ENCODE measurements at regions not wholly inside any gene's neighbourhood (a gene's known extent, or its start where the extent isn't known, plus 50 kb on each side); places are given as distances from the start of the nearest gene placed in this dataset.

DNA sequence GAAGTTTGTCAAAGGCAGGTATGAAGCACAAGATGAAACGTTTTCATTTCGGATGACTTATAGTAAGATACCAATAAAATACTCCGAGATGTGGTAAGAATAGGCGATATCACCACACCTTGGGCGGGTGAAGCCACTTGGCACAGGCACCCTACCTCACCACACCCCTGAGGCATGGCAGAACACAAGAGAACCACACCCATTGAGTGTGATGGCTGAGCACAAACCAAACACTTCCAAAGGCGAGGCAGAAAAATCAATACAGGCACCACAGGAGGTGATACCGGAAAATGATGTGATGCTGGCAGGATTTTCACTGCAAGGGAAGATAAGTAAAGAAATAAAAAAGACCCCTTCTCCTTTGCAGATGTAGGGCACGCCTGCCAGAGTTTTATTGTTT lies 332.9 kb upstream of the PRDM1 start:
- DNase-seq = peak; percentile 9

DNA sequence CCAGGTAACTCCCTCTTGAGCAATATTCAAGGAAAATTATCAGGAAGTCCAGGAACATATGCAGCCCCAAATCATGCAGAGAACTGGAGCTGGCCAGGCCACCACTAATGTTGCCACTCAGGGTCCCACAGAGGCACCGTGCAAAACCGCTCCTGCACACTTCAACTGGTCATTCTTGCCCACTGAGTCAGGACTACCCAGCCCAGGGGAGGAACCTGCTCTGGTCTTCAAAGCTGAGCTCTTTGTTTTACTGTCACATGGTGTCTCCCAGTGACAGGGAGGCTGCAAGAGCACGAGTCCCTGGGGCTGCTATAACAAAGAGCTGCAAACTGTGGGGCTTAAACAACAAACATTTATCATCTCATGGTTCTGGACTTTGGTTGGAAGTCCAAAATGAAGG lies 336.0 kb upstream of the PRDM1 start:
- DNase-seq = no peak

DNA sequence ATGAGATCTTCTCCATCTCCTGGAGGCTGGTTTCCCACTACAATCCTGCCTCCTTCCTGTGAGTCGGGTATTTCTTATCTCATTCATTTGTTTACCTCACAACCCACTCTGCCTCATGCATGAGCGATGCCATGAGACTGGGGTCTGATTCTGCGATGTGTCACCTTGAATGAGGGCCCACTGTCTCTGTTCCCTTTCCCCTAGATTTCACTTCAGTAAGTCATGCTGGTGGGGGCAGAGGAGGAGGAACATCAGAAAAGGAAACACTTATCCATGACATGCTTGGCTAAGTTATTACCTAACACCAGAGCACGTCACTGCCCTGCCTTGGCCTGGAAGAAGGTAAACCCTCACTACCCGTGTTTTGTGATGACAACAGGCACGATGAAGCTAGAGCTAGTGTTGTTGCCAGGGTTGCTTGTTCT lies 337.4 kb upstream of the PRDM1 start:
- DNase-seq = no peak

GRCh38 chr6:105747823-105748405 lies 338.2 kb upstream of the PRDM1 start:
- DNase-seq = no peak

GRCh38 chr6:105746509-105746908 lies 339.6 kb upstream of the PRDM1 start:
- peak; percentile 76 for DNase-seq

GRCh38 chr6:105746130-105746505 lies 340.0 kb upstream of the PRDM1 start:
- no peak for DNase-seq

DNA sequence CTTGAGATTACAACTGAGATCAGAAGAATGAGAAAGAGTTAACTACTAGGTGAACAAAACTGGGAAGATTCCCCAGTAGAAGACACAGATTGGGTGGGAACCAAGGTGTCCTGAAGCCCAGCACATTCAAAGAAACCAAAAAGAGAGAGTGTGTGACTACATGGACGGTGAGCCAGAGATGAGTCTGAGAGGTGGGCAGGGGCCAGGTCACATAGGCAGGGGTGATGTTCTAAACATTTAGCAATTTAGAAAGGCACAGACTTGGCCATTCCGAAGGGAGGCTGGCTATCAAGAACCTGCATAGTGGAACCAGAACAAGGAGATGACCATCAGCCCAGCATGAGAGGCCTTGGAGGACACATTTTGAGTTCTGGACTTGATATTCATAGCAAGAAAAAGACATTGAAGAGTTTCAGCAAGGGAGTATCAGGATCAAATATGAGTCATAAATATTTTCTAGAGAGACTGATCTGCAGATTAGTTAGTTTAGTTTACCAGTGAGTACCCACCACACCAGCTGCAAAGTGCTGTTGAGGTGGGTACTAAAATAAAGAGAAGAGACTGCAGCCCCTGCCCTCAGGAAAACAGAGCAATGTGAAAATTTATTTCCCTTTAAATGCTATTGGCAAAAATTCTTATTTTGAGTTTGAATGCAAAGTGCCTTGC lies 340.5 kb upstream of the PRDM1 start:
- DNase-seq = peak; percentile 9

- DNase-seq = no peak
These were observed 341.3 kb upstream of the PRDM1 start for GRCh38 chr6:105744815-105745214.

DNA sequence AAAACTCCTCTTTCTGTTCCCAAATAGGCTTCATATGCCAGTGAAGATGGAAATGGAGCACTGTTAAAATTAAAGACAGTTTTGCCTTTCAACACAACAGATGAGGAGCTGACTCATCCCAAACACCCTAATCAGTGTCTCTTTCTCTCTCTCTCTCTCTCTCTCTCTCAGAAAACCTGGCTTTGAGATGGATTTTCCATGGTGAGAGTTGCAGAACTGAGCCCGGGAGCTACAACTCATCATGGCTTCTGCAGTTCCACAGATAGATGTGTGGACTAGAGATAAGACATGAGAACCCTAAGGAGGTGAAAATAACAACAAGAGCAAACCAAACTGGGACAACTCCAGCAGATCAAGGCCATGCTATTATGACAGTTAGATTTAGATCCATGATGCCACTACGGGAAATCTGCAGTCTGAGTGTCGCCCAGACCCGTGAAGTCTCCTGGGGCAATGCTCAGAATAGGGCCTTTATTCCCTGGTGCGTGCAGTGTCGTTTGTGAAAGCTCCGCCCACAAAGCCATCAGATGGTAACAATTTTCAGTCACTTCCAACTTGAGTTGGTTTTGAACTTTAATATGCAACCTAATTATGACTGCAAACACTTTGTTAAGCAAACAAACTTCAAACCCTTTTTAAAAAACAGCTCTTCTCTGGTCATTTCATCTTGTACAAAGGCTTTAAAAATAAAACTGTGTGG lies 338.2 kb upstream of the PREP start:
- DNase-seq = peak; percentile 20

DNA sequence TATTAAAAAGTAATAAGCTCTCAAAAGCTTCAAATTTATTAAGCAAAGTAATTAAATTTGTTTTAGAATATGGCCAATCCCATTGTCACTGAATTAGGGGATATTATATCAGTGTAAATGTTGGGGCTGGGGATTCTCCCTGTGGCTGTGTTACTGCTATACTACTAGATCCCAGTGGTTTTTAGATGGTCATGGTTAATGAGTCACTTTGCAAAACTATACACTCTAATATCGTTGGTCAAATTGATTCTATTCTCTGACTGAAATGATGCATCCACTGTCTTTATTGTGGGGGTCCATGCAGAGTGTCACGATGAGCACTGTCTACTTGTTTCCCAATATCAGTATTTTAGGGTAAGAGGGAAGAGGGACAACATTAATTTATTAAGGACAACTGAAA lies 336.9 kb upstream of the PREP start:
- DNase-seq = no peak

DNA sequence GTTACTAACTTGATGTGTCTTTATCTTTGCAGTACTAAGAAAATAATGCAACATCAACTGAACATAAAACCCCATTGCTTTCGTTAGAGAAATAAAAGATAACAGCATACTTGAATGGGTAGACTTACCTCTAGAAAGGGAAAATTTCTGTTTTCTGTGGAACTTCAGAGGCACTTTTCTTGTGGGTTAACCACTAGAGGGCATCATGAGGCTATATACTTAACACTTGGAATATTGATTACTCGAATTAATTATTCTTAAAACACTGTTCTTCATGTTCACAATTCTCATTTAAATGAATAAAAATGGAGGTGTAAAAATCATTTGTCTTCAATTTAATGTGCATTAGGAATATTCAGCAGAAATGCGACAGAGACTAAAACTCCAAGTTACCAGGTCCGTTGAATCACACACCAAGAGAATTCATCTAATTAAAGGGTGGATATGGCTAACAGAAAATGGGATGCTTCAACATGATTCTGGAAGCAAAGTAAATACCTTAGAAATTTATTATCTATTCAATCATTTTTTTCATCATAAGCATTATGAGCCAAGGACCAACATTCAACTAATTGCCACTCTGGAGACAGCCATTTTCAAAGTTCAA lies 330.8 kb upstream of the PREP start:
- peak; percentile 57 for DNase-seq

- no peak for DNase-seq
These were observed 326.1 kb upstream of the PREP start for GRCh38 chr6:105728995-105729394.

GRCh38 chr6:105726902-105727655 lies 324.2 kb upstream of the PREP start:
- no peak for DNase-seq

- no peak for DNase-seq
These were observed 312.0 kb upstream of the PREP start for GRCh38 chr6:105714846-105715245.

- no peak for DNase-seq
These were observed 310.7 kb upstream of the PREP start for GRCh38 chr6:105713474-105714118.

DNA sequence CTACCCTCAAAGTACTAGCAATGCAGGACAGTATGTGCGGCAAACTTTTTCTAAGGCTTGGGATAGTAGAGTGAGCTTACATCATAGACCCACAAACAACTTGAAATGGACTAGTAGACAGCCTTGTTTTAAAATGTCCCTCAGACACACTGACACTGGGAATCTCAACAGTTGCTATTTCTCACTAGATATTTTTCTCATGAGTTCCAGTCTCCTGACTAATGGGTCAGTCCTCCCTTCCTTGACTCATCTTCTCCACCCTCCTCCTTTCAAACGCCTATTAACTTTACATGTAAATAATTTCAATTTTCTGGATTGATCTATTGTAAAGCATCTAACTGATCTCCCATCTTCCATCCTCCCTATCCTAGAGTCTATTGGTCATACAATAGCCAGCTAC lies 308.3 kb upstream of the PREP start:
- no peak for DNase-seq

DNA sequence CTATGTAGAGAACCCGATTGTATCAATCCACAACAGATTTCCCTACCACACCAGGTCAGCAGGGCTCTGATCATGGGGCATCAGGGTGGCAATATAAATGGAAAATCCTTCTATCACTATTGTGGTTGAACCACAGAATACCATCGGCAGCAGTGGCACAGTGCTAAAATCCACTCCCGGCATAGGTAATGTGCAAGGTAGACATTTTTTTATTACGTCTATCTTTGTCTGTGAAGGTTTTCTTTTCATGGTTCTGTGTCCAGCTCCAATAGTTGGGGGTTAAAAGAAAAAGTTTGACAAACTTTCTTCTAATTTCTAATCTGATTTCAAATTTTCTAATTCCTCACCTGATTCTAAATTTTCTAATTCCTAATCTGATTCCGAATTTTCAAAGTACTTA lies 302.7 kb upstream of the PREP start:
- DNase-seq = no peak

GRCh38 chr6:105695461-105695860 lies 292.6 kb upstream of the PREP start:
- DNase-seq = no peak

- no peak for DNase-seq
These were observed 289.8 kb upstream of the PREP start for GRCh38 chr6:105692613-105693215.

DNA sequence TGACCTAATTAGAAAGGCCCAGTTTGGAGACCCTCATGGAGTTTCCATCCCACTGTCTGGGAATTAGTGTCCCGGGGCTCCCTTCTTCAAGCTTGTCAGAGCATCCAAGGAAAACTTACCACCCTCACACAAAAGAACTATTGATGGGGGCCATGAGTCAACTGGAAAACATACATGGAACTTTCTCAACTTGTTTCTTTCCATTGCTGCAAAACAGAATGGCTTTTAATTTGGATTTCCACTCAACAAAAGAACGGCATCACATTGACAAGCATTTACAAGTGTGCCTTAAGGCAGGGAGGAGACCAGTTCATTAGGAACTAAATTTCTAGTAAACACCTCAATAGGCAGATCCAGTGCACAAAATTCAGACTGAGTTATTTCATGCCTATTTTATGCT lies 289.1 kb upstream of the PREP start:
- DNase-seq = no peak

DNA sequence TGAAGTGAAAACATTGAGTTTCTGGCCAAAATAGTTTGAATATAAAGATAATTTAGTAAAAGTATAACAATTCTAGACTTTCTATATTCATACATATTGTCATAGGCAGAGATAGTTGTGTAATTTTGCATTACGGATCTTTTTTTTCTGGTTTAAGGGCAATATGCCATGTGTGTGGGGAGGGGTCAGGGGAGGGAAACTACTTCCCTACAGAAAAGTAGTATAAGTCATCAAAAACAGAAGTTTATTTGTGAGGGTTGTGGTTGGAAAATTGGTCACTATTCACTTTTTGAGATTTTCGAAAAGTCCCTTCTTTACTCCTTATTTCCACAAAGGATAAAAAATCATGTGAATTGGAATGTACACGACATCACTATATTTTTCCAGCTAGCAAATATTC lies 288.2 kb upstream of the PREP start:
- no peak for DNase-seq

GRCh38 chr6:105688573-105688972 lies 285.7 kb upstream of the PREP start:
- no peak for DNase-seq

Data from hematopoietic multipotent progenitor cell treated with erythropoietin and hydrocortisone succinate and interleukin-3 and kit ligand, for 8 days (in vitro differentiated cells).